ENCODE measurements at regions not wholly inside any gene's neighbourhood (a gene's known extent, or its start where the extent isn't known, plus 50 kb on each side); places are given as distances from the start of the nearest gene placed in this dataset.
"Not testable (repeated sequence)": the region's sequence is repeated elsewhere in the genome, so short reads cannot be mapped to it uniquely, and the experiment has no call there.

GRCh38 chr9:66832222-66832621 is 68.3 kb upstream of the ZNF658 start:
- DNase-seq (ENCODE audit: low spot score): not testable (repeated sequence)

DNA sequence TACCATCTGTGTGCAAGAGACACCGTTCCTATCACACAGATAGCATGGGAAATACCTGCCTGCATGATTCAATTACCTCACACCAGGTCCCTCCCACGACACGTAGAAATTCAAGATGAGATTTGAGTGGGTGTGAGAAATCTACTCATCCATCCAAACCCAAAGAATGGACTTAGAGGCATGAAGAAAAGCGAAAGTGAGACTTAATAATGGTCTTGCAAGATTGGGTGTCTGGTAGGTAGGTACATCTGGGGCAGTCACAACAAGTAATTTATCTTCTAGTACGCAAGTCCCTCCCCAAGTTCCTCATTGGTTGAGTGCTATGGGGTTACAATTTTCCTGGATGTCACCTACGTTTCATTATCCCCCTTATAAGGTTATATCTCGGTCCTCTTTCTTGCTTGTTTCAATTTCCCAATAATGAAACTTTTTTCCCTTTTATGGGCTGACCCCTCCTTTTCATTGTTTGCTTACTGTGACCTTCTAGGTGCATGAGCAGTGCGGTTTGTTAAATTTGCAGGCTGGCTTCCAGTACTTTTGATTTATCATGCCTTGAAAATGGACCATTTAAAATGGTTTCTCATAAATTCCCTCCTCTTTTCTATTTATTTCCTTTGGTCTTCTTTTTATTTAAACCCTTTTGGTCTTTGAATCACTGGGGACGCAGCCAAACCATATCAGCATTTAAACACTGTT is 63.1 kb upstream of the ZNF658 start:
- not testable (repeated sequence) for DNase-seq (ENCODE audit: low spot score)

Measured in left forelimb (tissue), 1 donor.